ENCODE measurements at regions not wholly inside any gene's neighbourhood (a gene's known extent, or its start where the extent isn't known, plus 50 kb on each side); places are given as distances from the start of the nearest gene placed in this dataset.

DNA sequence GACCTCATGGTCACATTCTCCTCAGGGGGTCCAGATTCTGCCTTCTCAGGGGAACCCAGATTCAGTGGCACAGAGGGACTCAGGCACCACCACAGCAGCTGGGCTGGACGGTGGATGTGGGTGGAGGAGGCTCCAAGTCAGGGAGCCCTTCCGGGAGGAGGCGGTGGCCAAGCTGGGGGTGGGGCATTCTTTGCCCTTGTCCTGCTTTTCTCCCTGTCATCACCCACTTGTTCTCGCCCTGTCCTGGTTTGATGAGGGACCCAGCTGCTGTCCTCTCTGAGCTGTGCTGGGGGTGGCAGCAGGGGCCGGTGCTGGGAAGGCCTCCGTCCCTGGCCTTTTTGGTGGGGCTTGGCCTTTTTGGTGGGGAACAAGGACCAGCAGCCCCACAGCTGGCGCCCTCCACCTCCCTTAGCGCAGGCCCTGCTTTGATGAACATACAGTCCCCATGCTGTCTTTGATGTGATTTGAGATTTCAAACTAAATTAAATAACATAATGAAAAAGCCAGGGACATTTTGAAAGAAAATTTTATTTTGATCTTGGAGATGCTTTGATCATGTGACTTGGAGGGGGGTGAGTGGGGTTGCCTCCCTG, 1168.2 kb downstream of the BRD1 start:
- peaks cover 11% of the 10 kb centered on the region for H3K36me3 Mint-ChIP-seq (ENCODE audit: low read depth)
- no peak for TF ChIP-seq CTCF (conservative IDR thresholded peaks at IDR 0.05)
- H3K4me3 Mint-ChIP-seq, result no peak overlapping the region
- no peaks in the 10 kb centered on the region for H3K27me3 Mint-ChIP-seq (ENCODE audit: low read depth)
- no peak overlapping the region for H3K27ac Mint-ChIP-seq (ENCODE audit: unreplicated experiment)
- no peak for DNase-seq (ENCODE audit: low read depth, low spot score)
- peaks cover 5% of the 10 kb centered on the region for H3K9me3 Mint-ChIP-seq
- H3K4me1 Mint-ChIP-seq, result no peaks in the 10 kb centered on the region

GRCh38 chr22:48658871-48659270, 1168.8 kb downstream of the BRD1 start:
- TF ChIP-seq CTCF (conservative IDR thresholded peaks at IDR 0.05), result no peak
- Mint-ChIP-seq H3K36me3 (ENCODE audit: low read depth) (peaks cover 6% of the 10 kb centered on the region), H3K27ac (ENCODE audit: unreplicated experiment) (no peak overlapping the region), H3K9me3 (no peaks in the 10 kb centered on the region), H3K4me3 (no peak overlapping the region), H3K27me3 (ENCODE audit: low read depth) (no peaks in the 10 kb centered on the region), H3K4me1 (no peaks in the 10 kb centered on the region)
- no peak for DNase-seq (ENCODE audit: low read depth, low spot score)

DNA sequence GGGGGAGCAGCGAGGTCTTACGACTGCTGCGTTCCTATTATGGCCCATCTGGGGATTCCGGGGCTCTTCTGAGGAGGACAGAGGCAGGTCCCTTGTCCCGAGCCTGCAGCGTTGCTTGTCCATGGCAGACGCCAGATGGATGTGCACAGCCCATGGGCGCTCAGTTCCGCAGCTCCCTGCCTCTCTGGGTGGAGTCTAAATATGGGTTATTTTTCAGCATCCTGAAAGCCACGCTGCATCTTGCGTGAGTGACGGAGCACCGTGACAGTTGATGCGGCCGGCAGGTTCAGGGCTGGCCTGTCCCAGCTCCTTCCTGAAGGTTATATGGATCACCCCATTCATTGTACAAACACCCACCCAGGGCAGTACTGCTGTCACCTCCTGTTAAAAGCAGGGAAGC, 1169.4 kb downstream of the BRD1 start:
- TF ChIP-seq CTCF (conservative IDR thresholded peaks at IDR 0.05), result no peak
- Mint-ChIP-seq H3K27me3 (ENCODE audit: low read depth) (no peaks in the 10 kb centered on the region), H3K36me3 (ENCODE audit: low read depth) (peaks cover 5% of the 10 kb centered on the region), H3K4me1 (no peaks in the 10 kb centered on the region), H3K9me3 (no peaks in the 10 kb centered on the region), H3K4me3 (no peak overlapping the region), H3K27ac (ENCODE audit: unreplicated experiment) (no peak overlapping the region)
- no peak for DNase-seq (ENCODE audit: low read depth, low spot score)

GRCh38 chr22:48654492-48654891, 1173.2 kb downstream of the BRD1 start:
- Mint-ChIP-seq H3K27ac (ENCODE audit: unreplicated experiment) (no peak overlapping the region), H3K9me3 (no peaks in the 10 kb centered on the region), H3K4me1 (peaks cover 3% of the 10 kb centered on the region), H3K4me3 (no peak overlapping the region), H3K36me3 (ENCODE audit: low read depth) (no peaks in the 10 kb centered on the region), H3K27me3 (ENCODE audit: low read depth) (no peaks in the 10 kb centered on the region)
- DNase-seq (ENCODE audit: low read depth, low spot score), result no peak
- TF ChIP-seq CTCF (conservative IDR thresholded peaks at IDR 0.05), result no peak

DNA sequence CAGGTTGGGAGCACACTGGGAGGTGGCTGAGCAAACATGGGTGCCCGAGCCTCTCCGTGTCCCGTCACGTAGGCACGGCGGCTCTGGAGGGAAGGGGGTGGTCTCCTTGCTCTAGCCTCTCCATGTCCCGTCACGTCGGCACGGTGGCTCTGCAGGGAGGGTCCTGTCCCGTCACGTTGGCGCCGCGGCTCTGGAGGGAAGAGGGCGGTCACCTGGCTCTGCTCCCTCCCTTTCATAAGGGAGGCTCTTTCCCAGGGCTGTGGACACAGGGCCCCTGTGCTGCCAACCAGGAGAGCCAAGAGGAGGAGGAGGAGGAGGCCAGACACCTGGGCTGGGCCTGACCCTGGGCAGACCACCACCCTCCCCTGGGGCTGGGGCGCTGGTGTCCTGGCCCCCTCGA, 1173.7 kb downstream of the BRD1 start:
- Mint-ChIP-seq H3K4me3 (no peak overlapping the region), H3K27me3 (ENCODE audit: low read depth) (no peaks in the 10 kb centered on the region), H3K4me1 (peaks cover 3% of the 10 kb centered on the region), H3K36me3 (ENCODE audit: low read depth) (no peaks in the 10 kb centered on the region), H3K27ac (ENCODE audit: unreplicated experiment) (no peak overlapping the region), H3K9me3 (no peaks in the 10 kb centered on the region)
- no peak for DNase-seq (ENCODE audit: low read depth, low spot score)
- no peak for TF ChIP-seq CTCF (conservative IDR thresholded peaks at IDR 0.05)

Measured in neural crest cell (in vitro differentiated cells).